ENCODE measurements at regions not wholly inside any gene's neighbourhood (a gene's known extent, or its start where the extent isn't known, plus 50 kb on each side); places are given as distances from the start of the nearest gene placed in this dataset.

DNA sequence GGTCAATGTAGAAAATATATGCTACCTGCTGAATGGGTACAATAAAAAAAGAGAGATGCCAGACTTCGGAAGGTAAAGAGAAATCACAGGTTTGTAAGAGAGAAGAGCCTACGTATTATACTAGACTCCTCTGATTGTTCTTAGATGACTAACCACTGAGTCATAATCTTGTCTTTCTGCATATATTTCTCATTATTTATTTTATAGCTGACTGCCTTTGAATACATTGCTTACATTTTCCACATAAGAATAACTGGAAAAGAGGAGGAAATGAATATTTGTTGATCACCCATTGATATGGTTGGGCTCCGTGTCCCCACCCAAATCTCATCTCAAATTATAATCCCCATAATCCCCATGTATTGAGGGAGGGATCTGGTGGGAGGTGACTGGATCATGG, 90.3 kb upstream of the RAB27B start:
- no peak overlapping the region for H3K27ac ChIP-seq
- no peaks in the 10 kb centered on the region for H3K27me3 ChIP-seq
- no peaks in the 10 kb centered on the region for H3K9me3 ChIP-seq
- intact Hi-C loops (cut with DNase I; ENCODE audit: low total_unique reads), result no loop called here
- H3K36me3 ChIP-seq (ENCODE audit: low read depth, missing control alignments), result no peaks in the 10 kb centered on the region
- DNase-seq, result no peak
- H3K4me1 ChIP-seq, result no peaks in the 10 kb centered on the region
- H3K4me3 ChIP-seq, result no peak overlapping the region
- 90 to 96% methylated on average over 3 of the region's 3 CpGs for WGBS, 2 donors
- TF ChIP-seq, protein P1, sequence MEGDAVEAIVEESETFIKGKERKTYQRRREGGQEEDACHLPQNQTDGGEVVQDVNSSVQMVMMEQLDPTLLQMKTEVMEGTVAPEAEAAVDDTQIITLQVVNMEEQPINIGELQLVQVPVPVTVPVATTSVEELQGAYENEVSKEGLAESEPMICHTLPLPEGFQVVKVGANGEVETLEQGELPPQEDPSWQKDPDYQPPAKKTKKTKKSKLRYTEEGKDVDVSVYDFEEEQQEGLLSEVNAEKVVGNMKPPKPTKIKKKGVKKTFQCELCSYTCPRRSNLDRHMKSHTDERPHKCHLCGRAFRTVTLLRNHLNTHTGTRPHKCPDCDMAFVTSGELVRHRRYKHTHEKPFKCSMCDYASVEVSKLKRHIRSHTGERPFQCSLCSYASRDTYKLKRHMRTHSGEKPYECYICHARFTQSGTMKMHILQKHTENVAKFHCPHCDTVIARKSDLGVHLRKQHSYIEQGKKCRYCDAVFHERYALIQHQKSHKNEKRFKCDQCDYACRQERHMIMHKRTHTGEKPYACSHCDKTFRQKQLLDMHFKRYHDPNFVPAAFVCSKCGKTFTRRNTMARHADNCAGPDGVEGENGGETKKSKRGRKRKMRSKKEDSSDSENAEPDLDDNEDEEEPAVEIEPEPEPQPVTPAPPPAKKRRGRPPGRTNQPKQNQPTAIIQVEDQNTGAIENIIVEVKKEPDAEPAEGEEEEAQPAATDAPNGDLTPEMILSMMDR (IDR thresholded peaks at IDR 0.05), result no peak
- no peak for TF ChIP-seq POLR2A (IDR thresholded peaks at IDR 0.05)

DNA sequence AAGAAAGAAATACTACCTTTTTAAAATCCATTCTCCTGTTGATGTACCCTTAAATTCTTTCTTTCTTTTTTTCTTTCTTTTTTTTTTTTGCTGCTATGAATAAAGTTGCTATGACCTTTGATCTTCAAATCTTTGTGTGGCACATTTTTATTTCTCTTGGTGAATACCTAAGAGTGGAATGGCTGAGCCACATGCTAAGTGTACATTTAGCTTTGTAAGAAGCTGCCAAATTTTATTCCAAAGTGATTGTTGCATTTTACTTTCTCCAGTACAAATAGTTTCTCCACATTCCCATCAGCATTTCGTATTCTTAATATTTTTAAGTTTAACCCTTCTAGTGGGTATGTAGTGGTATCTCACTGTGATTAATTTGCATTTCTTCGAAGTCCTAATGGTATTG, 88.8 kb upstream of the RAB27B start:
- no peaks in the 10 kb centered on the region for H3K9me3 ChIP-seq
- WGBS, 2 donors, result 73 to 76% methylated on average over 2 of the region's 2 CpGs
- intact Hi-C loops (cut with DNase I; ENCODE audit: low total_unique reads), result no loop called here
- no peak for DNase-seq
- H3K36me3 ChIP-seq (ENCODE audit: low read depth, missing control alignments), result no peaks in the 10 kb centered on the region
- H3K27me3 ChIP-seq, result no peaks in the 10 kb centered on the region
- no peaks in the 10 kb centered on the region for H3K4me1 ChIP-seq
- no peak overlapping the region for H3K4me3 ChIP-seq
- TF ChIP-seq, protein P1 (IDR thresholded peaks at IDR 0.05), result no peak
- no peak for TF ChIP-seq POLR2A (IDR thresholded peaks at IDR 0.05)
- no peak overlapping the region for H3K27ac ChIP-seq

DNA sequence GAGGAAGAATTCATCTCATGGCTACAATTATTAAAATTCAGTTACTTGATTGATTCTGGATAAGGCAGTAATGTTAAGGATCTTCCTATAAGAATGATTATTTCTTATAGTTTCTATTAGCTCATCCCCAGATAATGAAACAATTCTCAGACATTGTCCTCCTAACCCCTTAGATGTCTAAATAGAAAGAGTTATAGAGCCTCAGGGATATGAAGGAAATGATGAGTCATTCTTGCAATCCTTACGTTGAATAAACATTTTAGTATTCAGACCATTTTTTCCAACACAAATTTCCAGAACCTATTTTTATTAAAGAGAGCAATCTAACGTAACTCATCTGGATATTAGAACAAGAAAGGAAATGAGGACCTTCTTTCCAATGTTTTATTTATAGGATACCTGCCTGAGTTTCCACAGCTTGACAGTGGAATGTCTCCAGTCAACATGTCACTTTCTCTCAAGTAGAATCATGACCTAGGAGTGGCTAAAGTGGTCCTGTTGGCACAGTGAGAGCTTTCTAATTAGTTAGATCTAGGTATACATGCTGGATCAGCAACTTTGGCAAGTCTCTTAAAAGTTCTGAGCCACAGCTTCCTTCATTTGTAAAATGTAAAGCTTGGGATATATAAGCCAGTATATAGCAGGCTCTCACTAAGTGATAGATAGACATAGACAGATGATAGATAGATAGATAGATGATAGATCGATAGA, 88.0 kb upstream of the RAB27B start:
- Histone ChIP-seq H3K36me3 (ENCODE audit: low read depth, missing control alignments) (no peaks in the 10 kb centered on the region), H3K4me3 (no peak overlapping the region), H3K9me3 (no peaks in the 10 kb centered on the region), H3K27me3 (no peaks in the 10 kb centered on the region), H3K27ac (no peak overlapping the region), H3K4me1 (no peaks in the 10 kb centered on the region)
- DNase-seq, result no peak
- 81 to 85% methylated on average over 3 of the region's 3 CpGs for WGBS, 2 donors
- intact Hi-C loops (cut with DNase I; ENCODE audit: low total_unique reads), result no loop called here
- TF ChIP-seq POLR2A (IDR thresholded peaks at IDR 0.05), result no peak
- TF ChIP-seq, protein P1 (IDR thresholded peaks at IDR 0.05), result no peak

DNA sequence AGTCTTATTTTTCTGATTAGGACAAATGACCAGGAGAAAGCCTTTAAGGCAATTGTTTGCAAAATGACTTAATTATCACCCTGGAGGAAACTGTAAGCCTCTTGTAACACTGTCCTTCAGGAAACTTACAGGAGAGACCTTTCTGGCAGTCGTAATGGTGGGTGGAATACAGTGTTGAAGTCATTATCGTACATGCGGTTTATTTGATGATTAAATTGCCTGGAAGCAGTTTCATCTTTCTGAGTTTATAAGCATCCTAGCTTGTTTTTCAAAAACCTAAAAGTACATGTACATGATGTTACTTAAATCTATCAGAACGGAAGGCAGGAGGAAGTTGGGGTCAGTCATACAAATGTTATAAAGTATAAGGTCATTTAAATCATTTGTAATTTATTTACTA, 86.2 kb upstream of the RAB27B start:
- H3K9me3 ChIP-seq, result no peaks in the 10 kb centered on the region
- H3K27ac ChIP-seq, result no peak overlapping the region
- no peak overlapping the region for H3K4me3 ChIP-seq
- DNase-seq, result no peak
- H3K27me3 ChIP-seq, result no peaks in the 10 kb centered on the region
- intact Hi-C loops (cut with DNase I; ENCODE audit: low total_unique reads), result no loop called here
- no peak for TF ChIP-seq POLR2A (IDR thresholded peaks at IDR 0.05)
- TF ChIP-seq, protein P1 (IDR thresholded peaks at IDR 0.05), result no peak
- no peaks in the 10 kb centered on the region for H3K4me1 ChIP-seq
- no peaks in the 10 kb centered on the region for H3K36me3 ChIP-seq (ENCODE audit: low read depth, missing control alignments)
- WGBS, 2 donors, result 44 to 70% methylated on average over 4 of the region's 4 CpGs

All from testis (tissue), 2 donors.